ENCODE measurements at regions not wholly inside any gene's neighbourhood (a gene's known extent, or its start where the extent isn't known, plus 50 kb on each side); places are given as distances from the start of the nearest gene placed in this dataset.
A peak's percentile ranks its signal among the peaks of the same experiment; 100 is the strongest.

- no peak overlapping the region for H3K4me3 ChIP-seq (ENCODE audit: low read depth, low read length, poor library complexity, severe bottlenecking)
- ChIA-PET CTCF (no interaction called here), POLR2A (ENCODE audit: low non-redundant PET) (no interaction called here)
- peaks cover 4% of the 10 kb centered on the region for H3K4me1 ChIP-seq (ENCODE audit: insufficient read depth, low read length, poor library complexity, severe bottlenecking)
- TF ChIP-seq CTCF (conservative IDR thresholded peaks at IDR 0.05; ENCODE audit: low read depth, low read length) (no peak), EZH2 (IDR thresholded peaks at IDR 0.05; ENCODE audit: borderline replicate concordance, low read depth, low read length, poor library complexity, severe bottlenecking) (no peak)
- H3K27me3 ChIP-seq (replicated peaks; ENCODE audit: insufficient read depth, low read depth, low read length, poor library complexity), result no peaks in the 10 kb centered on the region
- BruUV-seq (replicated peaks), result no TSS peak
- peak; percentile 27 for DNase-seq (ENCODE audit: low spot score)
- H3K36me3 ChIP-seq (ENCODE audit: insufficient read depth, low read length, poor library complexity, severe bottlenecking), result no peaks in the 10 kb centered on the region
- intact Hi-C loops (cut with micrococcal nuclease; ENCODE audit: unreplicated experiment), result no loop called here
- H3K9me3 ChIP-seq (ENCODE audit: low read depth, low read length, poor library complexity, severe bottlenecking), result no peaks in the 10 kb centered on the region
- no peak overlapping the region for H3K27ac ChIP-seq (ENCODE audit: low read depth, low read length, poor library complexity, severe bottlenecking)
Observed at GRCh38 chr5:85709728-85710127, 908.0 kb upstream of the COX7C start.

- no peaks in the 10 kb centered on the region for H3K27me3 ChIP-seq (replicated peaks; ENCODE audit: insufficient read depth, low read depth, low read length, poor library complexity)
- no peaks in the 10 kb centered on the region for H3K36me3 ChIP-seq (ENCODE audit: insufficient read depth, low read length, poor library complexity, severe bottlenecking)
- BruUV-seq (replicated peaks), result no TSS peak
- H3K9me3 ChIP-seq (ENCODE audit: low read depth, low read length, poor library complexity, severe bottlenecking), result no peaks in the 10 kb centered on the region
- no peak overlapping the region for H3K4me3 ChIP-seq (ENCODE audit: low read depth, low read length, poor library complexity, severe bottlenecking)
- CTCF ChIA-PET, result no interaction called here
- TF ChIP-seq CTCF (conservative IDR thresholded peaks at IDR 0.05; ENCODE audit: low read depth, low read length), result no peak
- intact Hi-C loops (cut with micrococcal nuclease; ENCODE audit: unreplicated experiment), result no loop called here
- POLR2A ChIA-PET (ENCODE audit: low non-redundant PET), result no interaction called here
- DNase-seq (ENCODE audit: low spot score), result no peak
- no peak overlapping the region for H3K27ac ChIP-seq (ENCODE audit: low read depth, low read length, poor library complexity, severe bottlenecking)
- H3K4me1 ChIP-seq (ENCODE audit: insufficient read depth, low read length, poor library complexity, severe bottlenecking), result no peaks in the 10 kb centered on the region
Observed at GRCh38 chr5:85716344-85717202, 901.2 kb upstream of the COX7C start.

- intact Hi-C loops (cut with micrococcal nuclease; ENCODE audit: unreplicated experiment), result no loop called here
Observed at GRCh38 chr5:85717203-85717563, 900.6 kb upstream of the COX7C start.

More at GRCh38 chr5:85717203-85717563, 900.6 kb upstream of the COX7C start:
- Histone ChIP-seq H3K27me3 (replicated peaks; ENCODE audit: insufficient read depth, low read depth, low read length, poor library complexity) (no peaks in the 10 kb centered on the region), H3K4me1 (ENCODE audit: insufficient read depth, low read length, poor library complexity, severe bottlenecking) (no peaks in the 10 kb centered on the region), H3K36me3 (ENCODE audit: insufficient read depth, low read length, poor library complexity, severe bottlenecking) (no peaks in the 10 kb centered on the region), H3K4me3 (ENCODE audit: low read depth, low read length, poor library complexity, severe bottlenecking) (no peak overlapping the region), H3K27ac (ENCODE audit: low read depth, low read length, poor library complexity, severe bottlenecking) (no peak overlapping the region), H3K9me3 (ENCODE audit: low read depth, low read length, poor library complexity, severe bottlenecking) (no peaks in the 10 kb centered on the region)
- no TSS peak for BruUV-seq (replicated peaks)
- DNase-seq (ENCODE audit: low spot score), result no peak
- ChIA-PET CTCF (no interaction called here), POLR2A (ENCODE audit: low non-redundant PET) (no interaction called here)
- TF ChIP-seq CTCF (conservative IDR thresholded peaks at IDR 0.05; ENCODE audit: low read depth, low read length) (no peak), EZH2 (IDR thresholded peaks at IDR 0.05; ENCODE audit: borderline replicate concordance, low read depth, low read length, poor library complexity, severe bottlenecking) (no peak)

Measured in A673 (cell line).